Activated naive CD8-positive, alpha-beta T cell treated with anti-CD3 and anti-CD28 coated beads, Interleukin-2, amount 10 ng/mL, durations not matched to agents 7 days and 5 days (primary cell): ENCODE measurements at regions not wholly inside any gene's neighbourhood (a gene's known extent, or its start where the extent isn't known, plus 50 kb on each side); places are given as distances from the start of the nearest gene placed in this dataset.

Experiments used
- ATAC-seq: fragments of 150-1000 bp; cut with Tn5 transposase; one replicate; pipeline ENCODE4 v1.10.0; 2021; ENCODE audit warnings: low read depth, moderate library complexity
- POLR2A ChIA-PET: fragments of 350-600 bp; sonication (Branson Sonifier 250); formaldehyde crosslinking; loops from one replicate; lab custom pipeline; 2021; ENCODE audit warnings: antibody characterized with exemption; lab: Charles Lee
- DNase-seq: peaks from one replicate; pipeline ENCODE4 v3.0.0; 2021
- H3K27ac Mint-ChIP-seq: one replicate; pipeline ENCODE4 v1.8.0; 2022; ENCODE audit warnings: mild to moderate bottlenecking, mixed read lengths
- H3K27me3 Mint-ChIP-seq: one replicate; pipeline ENCODE4 v1.8.0; 2022; ENCODE audit warnings: mild to moderate bottlenecking, moderate library complexity, mixed read lengths
- H3K36me3 Mint-ChIP-seq: one replicate; pipeline ENCODE4 v1.8.0; 2021; ENCODE audit warnings: mild to moderate bottlenecking, mixed read lengths
- H3K4me1 Mint-ChIP-seq: one replicate; pipeline ENCODE4 v1.8.0; 2021; ENCODE audit warnings: mixed read lengths
- H3K4me3 Mint-ChIP-seq: one replicate; pipeline ENCODE4 v1.8.0; 2022; ENCODE audit warnings: mild to moderate bottlenecking, moderate library complexity, mixed read lengths
- H3K9me3 Mint-ChIP-seq: one replicate; pipeline ENCODE4 v1.8.0; 2021; ENCODE audit warnings: mixed read lengths

- H3K36me3 Mint-ChIP-seq = peaks cover 1% of the 10 kb centered on the region
- peaks cover 12% of the 10 kb centered on the region for H3K27me3 Mint-ChIP-seq
- no peak overlapping the region for H3K4me3 Mint-ChIP-seq
- POLR2A ChIA-PET = no interaction called here
- H3K4me1 Mint-ChIP-seq = peaks cover 14% of the 10 kb centered on the region
- DNase-seq (no peak), ATAC-seq (no peak)
- H3K27ac Mint-ChIP-seq = no peak overlapping the region
- H3K9me3 Mint-ChIP-seq = no peaks in the 10 kb centered on the region
These were observed 80.6 kb upstream of the CTNNB1 start for GRCh38 chr3:41118461-41119390.

DNA sequence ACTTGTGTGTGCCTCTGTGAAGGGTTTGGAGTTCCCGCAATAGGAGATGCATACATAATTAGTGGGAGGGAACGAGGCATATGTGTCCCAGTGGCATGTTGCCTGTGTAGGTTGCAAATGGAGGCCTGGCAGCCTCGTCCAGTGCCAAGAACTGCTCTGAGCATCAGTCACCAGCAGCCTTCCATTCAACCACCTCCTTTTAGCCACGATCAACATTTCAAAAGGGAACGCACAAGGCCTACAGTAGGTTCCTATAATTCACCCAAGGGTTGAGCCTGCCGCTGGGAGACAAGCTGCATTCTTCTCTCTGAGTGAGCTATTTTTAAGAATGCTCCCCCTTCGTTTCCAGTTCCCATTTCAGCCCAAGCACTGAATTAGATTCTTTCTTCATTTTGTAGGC is 78.8 kb upstream of the CTNNB1 start:
- Mint-ChIP-seq H3K9me3 (peaks cover 3% of the 10 kb centered on the region), H3K27me3 (peaks cover 12% of the 10 kb centered on the region), H3K27ac (no peak overlapping the region), H3K36me3 (peaks cover 4% of the 10 kb centered on the region), H3K4me1 (peaks cover 14% of the 10 kb centered on the region), H3K4me3 (no peak overlapping the region)
- ATAC-seq (no peak), DNase-seq (no peak)
- POLR2A ChIA-PET = no interaction called here

DNA sequence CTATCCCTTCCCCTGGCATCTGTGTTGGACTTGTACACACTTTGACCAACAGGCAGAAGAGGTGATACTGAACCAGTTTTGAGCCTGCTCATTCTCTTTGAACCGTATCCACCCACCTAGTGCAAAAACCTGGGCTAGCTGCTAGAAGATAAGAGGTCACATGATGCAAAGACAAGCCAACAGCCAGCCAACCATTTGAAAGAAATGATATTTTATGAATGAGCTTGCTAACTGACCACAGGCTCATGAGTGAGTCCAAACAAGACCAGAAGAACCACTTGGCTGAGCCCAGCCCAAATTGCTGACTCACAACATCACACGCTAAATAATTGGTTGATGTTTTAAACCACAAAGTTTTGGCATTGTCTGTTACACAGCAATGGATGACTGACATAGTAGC is 74.0 kb upstream of the CTNNB1 start:
- DNase-seq = no peak
- H3K27ac Mint-ChIP-seq = no peak overlapping the region
- ATAC-seq = no peak
- H3K36me3 Mint-ChIP-seq = peaks cover 3% of the 10 kb centered on the region
- no peaks in the 10 kb centered on the region for H3K4me1 Mint-ChIP-seq
- H3K9me3 Mint-ChIP-seq = peaks cover 19% of the 10 kb centered on the region
- POLR2A ChIA-PET = no interaction called here
- peaks cover 13% of the 10 kb centered on the region for H3K27me3 Mint-ChIP-seq
- H3K4me3 Mint-ChIP-seq = no peak overlapping the region

GRCh38 chr3:41126472-41126871 is 72.8 kb upstream of the CTNNB1 start:
- ATAC-seq (no peak), DNase-seq (no peak)
- POLR2A ChIA-PET = interaction anchor here (1.5 kb wide), 1 partner anchor 73 kb away, joined by 3 read pairs; the partner anchor contains the start of gene CTNNB1
- peaks cover 9% of the 10 kb centered on the region for H3K27me3 Mint-ChIP-seq
- no peak overlapping the region for H3K27ac Mint-ChIP-seq
- peaks cover 21% of the 10 kb centered on the region for H3K9me3 Mint-ChIP-seq
- no peaks in the 10 kb centered on the region for H3K4me1 Mint-ChIP-seq
- H3K36me3 Mint-ChIP-seq = peaks cover 3% of the 10 kb centered on the region
- no peak overlapping the region for H3K4me3 Mint-ChIP-seq

DNA sequence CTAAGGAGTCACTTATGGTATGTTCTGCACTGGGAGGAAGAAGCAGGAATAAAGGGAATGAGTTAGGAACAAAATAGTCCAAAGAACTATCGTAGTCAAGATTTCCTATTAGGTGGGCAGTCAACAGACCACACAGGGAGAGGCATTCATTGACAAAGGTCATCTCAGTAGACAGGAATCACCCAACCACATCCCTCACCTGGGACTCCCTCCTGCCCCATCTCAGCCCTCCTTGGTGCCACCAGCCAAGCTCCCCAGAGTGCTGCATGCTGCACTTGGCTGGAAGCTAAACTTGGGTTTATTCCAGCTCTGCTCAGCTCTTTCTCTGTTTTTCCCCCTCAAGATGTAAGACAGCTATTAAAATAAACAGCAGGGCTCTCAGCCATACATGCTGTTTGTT is 72.3 kb upstream of the CTNNB1 start:
- DNase-seq (no peak), ATAC-seq (no peak)
- Mint-ChIP-seq H3K9me3 (peaks cover 21% of the 10 kb centered on the region), H3K4me1 (no peaks in the 10 kb centered on the region), H3K27me3 (peaks cover 9% of the 10 kb centered on the region), H3K27ac (no peak overlapping the region), H3K36me3 (peaks cover 3% of the 10 kb centered on the region), H3K4me3 (no peak overlapping the region)
- POLR2A ChIA-PET = interaction anchor here (1.5 kb wide), 1 partner anchor 72 kb away, joined by 3 read pairs; the partner anchor contains the start of gene CTNNB1

DNA sequence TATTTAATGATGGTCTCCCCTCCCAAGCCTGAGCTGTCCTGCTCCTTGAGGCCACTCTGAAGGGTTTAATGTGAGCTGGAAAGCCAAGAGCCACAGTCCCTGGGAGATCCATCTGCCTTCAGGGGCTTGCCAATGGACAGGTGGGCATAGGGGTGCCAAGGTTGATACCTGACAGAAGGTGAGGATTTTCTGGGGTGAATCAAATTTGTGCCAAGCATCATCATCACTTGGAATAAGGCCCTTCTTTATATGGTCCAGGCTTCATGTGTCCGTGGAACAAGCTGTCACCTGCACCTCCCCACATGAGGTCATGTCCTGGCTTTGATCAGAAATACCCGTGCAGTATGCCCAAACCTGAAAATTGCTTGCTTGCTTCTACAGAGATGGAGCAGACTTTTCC is 71.9 kb upstream of the CTNNB1 start:
- Mint-ChIP-seq H3K36me3 (peaks cover 3% of the 10 kb centered on the region), H3K4me3 (no peak overlapping the region), H3K4me1 (no peaks in the 10 kb centered on the region), H3K27ac (no peak overlapping the region), H3K9me3 (peaks cover 21% of the 10 kb centered on the region), H3K27me3 (peaks cover 9% of the 10 kb centered on the region)
- ATAC-seq (no peak), DNase-seq (no peak)
- POLR2A ChIA-PET = interaction anchor here (1.5 kb wide), 1 partner anchor 72 kb away, joined by 3 read pairs; the partner anchor contains the start of gene CTNNB1

DNA sequence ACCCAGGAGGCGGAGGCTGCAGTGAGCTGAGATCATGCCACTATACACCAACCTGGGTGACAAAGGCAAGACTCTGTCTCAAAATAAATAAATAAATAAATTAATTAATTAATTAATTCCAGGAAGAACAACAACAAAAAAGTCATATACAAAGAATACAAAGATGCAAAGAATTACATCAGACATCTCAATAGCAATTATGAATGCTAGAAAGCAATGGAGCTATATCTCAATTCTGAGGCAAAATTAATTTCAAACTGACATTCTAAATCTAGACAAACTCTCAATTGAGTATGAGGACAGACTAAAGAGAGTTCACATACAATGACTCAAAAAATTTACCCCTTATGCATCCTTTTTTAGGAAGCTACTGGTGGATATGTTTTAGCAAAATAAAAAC is 69.6 kb upstream of the CTNNB1 start:
- Mint-ChIP-seq H3K27ac (no peak overlapping the region), H3K9me3 (peaks cover 22% of the 10 kb centered on the region), H3K36me3 (peaks cover 3% of the 10 kb centered on the region), H3K4me3 (no peak overlapping the region), H3K4me1 (no peaks in the 10 kb centered on the region), H3K27me3 (peaks cover 7% of the 10 kb centered on the region)
- POLR2A ChIA-PET = no interaction called here
- ATAC-seq (no peak), DNase-seq (no peak)

GRCh38 chr3:41131224-41131623 is 68.1 kb upstream of the CTNNB1 start:
- Mint-ChIP-seq H3K27me3 (peaks cover 2% of the 10 kb centered on the region), H3K4me3 (no peak overlapping the region), H3K4me1 (no peaks in the 10 kb centered on the region), H3K27ac (no peak overlapping the region), H3K9me3 (peaks cover 15% of the 10 kb centered on the region), H3K36me3 (no peaks in the 10 kb centered on the region)
- POLR2A ChIA-PET = no interaction called here
- DNase-seq = no peak
- no peak for ATAC-seq

DNA sequence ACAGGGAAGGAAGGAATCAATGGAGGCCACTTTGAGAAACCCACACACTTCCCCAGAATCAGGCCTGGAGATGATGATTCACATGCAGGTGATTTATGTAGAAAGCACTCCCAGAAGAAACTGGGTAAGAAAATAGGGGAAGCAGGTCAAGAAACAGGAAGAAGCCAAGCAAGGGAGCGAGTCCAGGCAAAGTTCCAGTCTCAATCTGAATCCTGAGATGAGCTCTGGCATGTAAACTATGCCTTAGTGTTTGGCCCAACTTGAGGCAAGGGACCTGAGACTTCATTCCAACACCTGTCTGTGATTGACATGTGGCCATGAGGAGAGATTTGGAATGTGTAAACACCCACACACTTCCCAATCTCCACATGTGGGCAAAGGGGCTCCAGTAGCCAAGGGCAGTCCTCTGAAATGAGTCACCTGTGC is 61.6 kb upstream of the CTNNB1 start:
- peaks cover 1% of the 10 kb centered on the region for H3K9me3 Mint-ChIP-seq
- ATAC-seq (no peak), DNase-seq (no peak)
- H3K27me3 Mint-ChIP-seq = peaks cover 7% of the 10 kb centered on the region
- no peaks in the 10 kb centered on the region for H3K36me3 Mint-ChIP-seq
- H3K4me3 Mint-ChIP-seq = no peak overlapping the region
- H3K4me1 Mint-ChIP-seq = no peaks in the 10 kb centered on the region
- no peak overlapping the region for H3K27ac Mint-ChIP-seq
- POLR2A ChIA-PET = no interaction called here

- no peak overlapping the region for H3K4me3 Mint-ChIP-seq
- DNase-seq (no peak), ATAC-seq (no peak)
- H3K27ac Mint-ChIP-seq = no peak overlapping the region
- H3K36me3 Mint-ChIP-seq = no peaks in the 10 kb centered on the region
- peaks cover 9% of the 10 kb centered on the region for H3K27me3 Mint-ChIP-seq
- peaks cover 1% of the 10 kb centered on the region for H3K9me3 Mint-ChIP-seq
- POLR2A ChIA-PET = no interaction called here
- no peaks in the 10 kb centered on the region for H3K4me1 Mint-ChIP-seq
These were observed 61.2 kb upstream of the CTNNB1 start for GRCh38 chr3:41138146-41138545.

DNA sequence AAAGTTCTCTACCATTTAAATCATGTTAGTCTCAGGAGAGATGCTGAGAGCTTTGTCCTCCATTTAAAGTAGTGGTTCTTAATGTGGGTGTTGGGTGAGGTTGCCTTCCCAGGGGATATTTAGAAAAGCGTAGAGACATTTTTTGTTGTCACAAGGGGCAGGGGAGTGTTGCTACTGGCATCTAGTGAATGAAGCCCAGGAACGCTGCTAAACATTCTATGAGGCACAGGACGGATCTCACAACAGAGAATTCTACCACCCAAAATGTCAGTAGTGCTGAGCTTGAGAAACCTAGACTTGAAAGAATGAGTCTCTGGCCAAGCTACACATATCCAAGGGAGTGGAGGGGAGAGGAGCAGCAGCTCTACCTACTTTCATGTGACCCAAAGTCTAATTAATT is 60.7 kb upstream of the CTNNB1 start:
- Mint-ChIP-seq H3K27me3 (peaks cover 10% of the 10 kb centered on the region), H3K27ac (no peak overlapping the region), H3K36me3 (no peaks in the 10 kb centered on the region), H3K4me3 (no peak overlapping the region), H3K9me3 (peaks cover 1% of the 10 kb centered on the region), H3K4me1 (no peaks in the 10 kb centered on the region)
- ATAC-seq (no peak), DNase-seq (no peak)
- POLR2A ChIA-PET = no interaction called here

- POLR2A ChIA-PET = no interaction called here
- Mint-ChIP-seq H3K4me1 (no peaks in the 10 kb centered on the region), H3K27ac (no peak overlapping the region), H3K36me3 (no peaks in the 10 kb centered on the region), H3K9me3 (no peaks in the 10 kb centered on the region), H3K27me3 (peaks cover 15% of the 10 kb centered on the region), H3K4me3 (no peak overlapping the region)
- ATAC-seq (no peak), DNase-seq (no peak)
These were observed 59.1 kb upstream of the CTNNB1 start for GRCh38 chr3:41140242-41140641.

DNA sequence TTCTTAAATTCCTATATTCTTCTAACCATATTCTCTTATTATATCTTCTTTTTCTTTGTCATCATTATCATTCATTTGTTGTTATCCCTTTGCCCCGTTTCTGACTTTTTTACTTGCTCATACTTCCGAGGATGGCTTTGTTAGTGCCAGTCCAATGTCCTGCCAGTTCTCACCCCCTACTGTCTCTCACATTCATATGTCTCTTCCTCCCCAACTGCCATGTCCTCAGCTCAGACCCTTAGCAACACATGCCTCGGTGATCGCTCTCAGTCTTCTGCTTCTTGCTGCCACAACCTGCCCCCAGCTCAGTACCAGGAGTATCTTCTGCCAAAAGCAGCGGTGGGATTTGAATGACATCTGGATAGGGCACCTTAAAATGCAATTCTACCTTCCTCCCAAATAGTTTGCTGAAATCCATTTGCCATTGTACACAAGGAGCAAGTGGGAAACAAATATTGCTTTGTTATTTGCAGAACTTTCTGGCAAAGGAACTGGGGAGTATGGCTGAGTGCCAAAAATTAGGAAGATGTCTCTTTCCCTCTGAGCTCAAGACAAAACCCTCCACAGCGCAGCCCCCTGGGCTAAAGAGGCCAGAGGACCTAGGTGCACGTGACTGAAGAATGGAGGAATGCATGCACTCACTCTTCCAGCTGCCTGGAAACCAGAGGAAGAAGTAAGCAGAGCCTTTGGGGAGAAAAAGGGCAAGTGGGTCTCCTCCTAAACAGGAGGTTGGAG is 57.7 kb upstream of the CTNNB1 start:
- H3K9me3 Mint-ChIP-seq = peaks cover 3% of the 10 kb centered on the region

More for the DNA sequence above, 57.7 kb upstream of the CTNNB1 start:
- Mint-ChIP-seq H3K27ac (no peak overlapping the region), H3K36me3 (no peaks in the 10 kb centered on the region), H3K4me3 (no peak overlapping the region), H3K4me1 (no peaks in the 10 kb centered on the region), H3K27me3 (peaks cover 15% of the 10 kb centered on the region)
- POLR2A ChIA-PET = no interaction called here
- no peak for ATAC-seq
- no peak for DNase-seq
